Progenitor cell of endocrine pancreas (in vitro differentiated cells): ENCODE measurements at regions not wholly inside any gene's neighbourhood (a gene's known extent, or its start where the extent isn't known, plus 50 kb on each side); places are given as distances from the start of the nearest gene placed in this dataset.

Source experiments
- DNase-seq: peaks from one replicate; pipeline ENCODE4 v3.0.0; 2021; ENCODE audit warnings: low spot score; ENCODE audit not compliant: unreplicated experiment
- H3K27ac Mint-ChIP-seq: 2 replicates; pipeline ENCODE4 v1.8.0; 2021; ENCODE audit warnings: mild to moderate bottlenecking, moderate library complexity, mixed read lengths
- H3K27me3 Mint-ChIP-seq: 2 replicates; pipeline ENCODE4 v1.8.0; 2021; ENCODE audit warnings: mixed read lengths
- H3K36me3 Mint-ChIP-seq: 2 replicates; pipeline ENCODE4 v1.8.0; 2022; ENCODE audit warnings: mixed read lengths; ENCODE audit not compliant: insufficient read depth
- H3K4me1 Mint-ChIP-seq: 2 replicates; pipeline ENCODE4 v1.8.0; 2021; ENCODE audit warnings: low read depth, mixed read lengths
- H3K4me3 Mint-ChIP-seq: 2 replicates; pipeline ENCODE4 v1.8.0; 2021; ENCODE audit warnings: low read depth, mild to moderate bottlenecking, moderate library complexity, mixed read lengths
- H3K9me3 Mint-ChIP-seq: 2 replicates; pipeline ENCODE4 v1.8.0; 2021; ENCODE audit warnings: low read depth, mixed read lengths
- CTCF ChIP-seq: fragments of 200-600 bp; sonication (generic); IDR thresholded peaks from one replicate; pipeline ENCODE4 v1.5.0; 2021; ENCODE audit warnings: antibody characterized with exemption, mild to moderate bottlenecking; ENCODE audit not compliant: unreplicated experiment

GRCh38 chr3:31289584-31289983, 243.1 kb upstream of the STT3B start:
- Mint-ChIP-seq H3K4me1 (peaks cover 21% of the 10 kb centered on the region), H3K36me3 (no peaks in the 10 kb centered on the region), H3K27ac (no peak overlapping the region), H3K9me3 (no peaks in the 10 kb centered on the region), H3K4me3 (no peak overlapping the region), H3K27me3 (no peaks in the 10 kb centered on the region)
- no peak for DNase-seq
- TF ChIP-seq CTCF = no peak

GRCh38 chr3:31290046-31290445, 242.7 kb upstream of the STT3B start:
- Mint-ChIP-seq H3K27me3 (no peaks in the 10 kb centered on the region), H3K4me3 (no peak overlapping the region), H3K4me1 (peaks cover 25% of the 10 kb centered on the region), H3K9me3 (no peaks in the 10 kb centered on the region), H3K27ac (no peak overlapping the region), H3K36me3 (no peaks in the 10 kb centered on the region)
- no peak for TF ChIP-seq CTCF
- no peak for DNase-seq

GRCh38 chr3:31291818-31292217, 240.9 kb upstream of the STT3B start:
- Mint-ChIP-seq H3K4me1 (peaks cover 31% of the 10 kb centered on the region), H3K4me3 (no peak overlapping the region), H3K27ac (no peak overlapping the region), H3K36me3 (no peaks in the 10 kb centered on the region), H3K9me3 (no peaks in the 10 kb centered on the region), H3K27me3 (no peaks in the 10 kb centered on the region)
- no peak for TF ChIP-seq CTCF
- DNase-seq = no peak

- Mint-ChIP-seq H3K36me3 (no peaks in the 10 kb centered on the region), H3K4me3 (no peak overlapping the region), H3K4me1 (peaks cover 19% of the 10 kb centered on the region), H3K27me3 (no peaks in the 10 kb centered on the region), H3K27ac (no peak overlapping the region), H3K9me3 (peaks cover 8% of the 10 kb centered on the region)
- no peak for TF ChIP-seq CTCF
- DNase-seq = no peak
These were observed 238.1 kb upstream of the STT3B start for GRCh38 chr3:31294430-31295149.

- H3K27me3 Mint-ChIP-seq = no peaks in the 10 kb centered on the region
- no peak overlapping the region for H3K4me3 Mint-ChIP-seq
- no peak for DNase-seq
- no peak overlapping the region for H3K27ac Mint-ChIP-seq
- no peak for TF ChIP-seq CTCF
- peaks cover 8% of the 10 kb centered on the region for H3K9me3 Mint-ChIP-seq
- peaks cover 18% of the 10 kb centered on the region for H3K4me1 Mint-ChIP-seq
- no peaks in the 10 kb centered on the region for H3K36me3 Mint-ChIP-seq
These were observed 237.5 kb upstream of the STT3B start for GRCh38 chr3:31295150-31295765.
